HCT116 (cell line): ENCODE measurements at regions not wholly inside any gene's neighbourhood (a gene's known extent, or its start where the extent isn't known, plus 50 kb on each side); places are given as distances from the start of the nearest gene placed in this dataset.

ENCODE experiments used
- ATAC-seq: fragments of 200-7000 bp; cut with Tn5 transposase; 2 replicates; pipeline ENCODE4 v1.9.1; 2020; ENCODE audit warnings: mild to moderate bottlenecking, moderate library complexity
- BruUV-seq: library from RNA; stranded (reverse); fragments of 400-500 nt; replicated peaks from 2 replicates; lab custom pipeline; 2021; lab: Mats Ljungman, UMichigan
- CTCF ChIA-PET: fragments of 300-600 bp; sonication (Branson Sonifier 250); formaldehyde crosslinking; loops from one replicate; lab custom pipeline; 2021; ENCODE audit warnings: antibody characterized with exemption; lab: Charles Lee
- POLR2A ChIA-PET: fragments of 300-600, 350-600 bp; sonication (Branson Sonifier 250); formaldehyde crosslinking; loops from one replicate; lab custom pipeline; 2021; ENCODE audit warnings: antibody characterized with exemption; lab: Charles Lee
- RAD21 ChIA-PET, 2 experiments: fragments of 300-600 bp; sonication (Branson Sonifier 250); formaldehyde crosslinking; loops; one replicate each; lab custom pipeline; 2023; ENCODE audit warnings: low total read pairs in 2 of 2; ENCODE audit not compliant: uncharacterized antibody in 2 of 2, unreplicated experiment in 2 of 2, low non-redundant PET in 1 of 2; lab: Charles Lee
- DNase-seq: peaks from one replicate; pipeline ENCODE4 v3.0.0-alpha.2; 2010; ENCODE audit warnings: low read depth, low spot score
- H2AFZ ChIP-seq: fragments of 200-600 bp; shearing (Covaris generic), sonication (generic); 2 replicates; pipeline ENCODE4 v1.6.1; 2017; ENCODE audit warnings: low read depth, mixed run types, mixed read lengths, antibody characterized with exemption, low read length; ENCODE audit not compliant: poor library complexity, severe bottlenecking
- H3K27ac ChIP-seq: 2 replicates; pipeline ENCODE4 v1.5.1; 2012; ENCODE audit warnings: low read depth, low read length
- H3K27me3 ChIP-seq: fragments of 200-600 bp; sonication (generic); 2 replicates; pipeline ENCODE4 v1.6.1; 2016; ENCODE audit warnings: mixed run types, low read length, mixed read lengths; ENCODE audit not compliant: insufficient read depth
- H3K36me3 ChIP-seq, 2 experiments: fragments of 200-500 bp in 1 of 2; fragments of 200-600 bp in 1 of 2; sonication (Bioruptor generic) in 1 of 2; sonication (generic) in 1 of 2; 2 replicates each; pipeline versions ENCODE4 v1.5.1 to v1.6.1; 2014 to 2016; ENCODE audit warnings: low read length in 2 of 2, inconsistent platforms in 1 of 2, mixed read lengths in 1 of 2, mixed run types in 1 of 2; ENCODE audit not compliant: insufficient read depth in 2 of 2, control insufficient read depth in 1 of 2
- H3K4me1 ChIP-seq, 2 experiments: fragments of 200-600 bp in 1 of 2; sonication (generic) in 1 of 2; 2 replicates each; pipeline versions ENCODE4 v1.5.1 to v1.6.1; 2012 to 2017; ENCODE audit warnings: low read length in 2 of 2, inconsistent platforms in 1 of 2, mild to moderate bottlenecking in 1 of 2, mixed read lengths in 1 of 2, mixed run types in 1 of 2, moderate library complexity in 1 of 2; ENCODE audit not compliant: insufficient read depth in 2 of 2, control insufficient read depth in 1 of 2
- H3K4me2 ChIP-seq: fragments of 200-600 bp; sonication (generic); 2 replicates; pipeline ENCODE4 v1.6.1; 2017; ENCODE audit warnings: mixed run types, low read length, mixed read lengths
- H3K4me3 ChIP-seq, 2 experiments: fragments of 200-600 bp in 1 of 2; sonication (generic) in 1 of 2; replicated peaks in 1 of 2; 2 replicates each; pipeline ENCODE4 v1.5.1; 2011 to 2016; ENCODE audit warnings: low read length in 2 of 2, control low read depth in 1 of 2, low read depth in 1 of 2, mild to moderate bottlenecking in 1 of 2, mixed read lengths in 1 of 2, mixed run types in 1 of 2
- H3K79me2 ChIP-seq: fragments of 200-600 bp; sonication (generic); 2 replicates; pipeline ENCODE4 v1.6.1; 2017; ENCODE audit warnings: mild to moderate bottlenecking, mixed run types, low read length, moderate library complexity, mixed read lengths; ENCODE audit not compliant: insufficient read depth
- H3K9ac ChIP-seq: fragments of 200-600 bp; sonication (generic); 2 replicates; pipeline ENCODE4 v1.6.1; 2016; ENCODE audit warnings: low read length, mixed read lengths
- H3K9me2 ChIP-seq: fragments of 200-600 bp; sonication (generic), shearing (Covaris generic); 2 replicates; pipeline ENCODE4 v1.6.1; 2017; ENCODE audit warnings: mixed run types, mild to moderate bottlenecking, moderate library complexity; ENCODE audit not compliant: insufficient read depth
- H3K9me3 ChIP-seq, 2 experiments: fragments of 200-500 bp in 1 of 2; fragments of 200-600 bp in 1 of 2; sonication (Bioruptor generic) in 1 of 2; sonication (generic) in 1 of 2; 2 replicates each; pipeline ENCODE4 v1.6.1; 2014 to 2017; ENCODE audit warnings: low read length in 2 of 2, mixed read lengths in 2 of 2, inconsistent platforms in 1 of 2, low read depth in 1 of 2, mild to moderate bottlenecking in 1 of 2, mixed run types in 1 of 2, moderate library complexity in 1 of 2; ENCODE audit not compliant: control insufficient read depth in 1 of 2, insufficient read depth in 1 of 2
- H4K20me1 ChIP-seq: fragments of 200-600 bp; sonication (generic), shearing (Covaris generic); 2 replicates; pipeline ENCODE4 v1.6.1; 2017; ENCODE audit warnings: mixed run types, mild to moderate bottlenecking, moderate library complexity; ENCODE audit not compliant: insufficient read depth
- CBX3 ChIP-seq: IDR thresholded peaks from 2 replicates; pipeline ENCODE4 v1.6.1; 2012; ENCODE audit warnings: low read depth
- EZH2 ChIP-seq: fragments of 200-600 bp; sonication (generic); IDR thresholded peaks from 2 replicates; pipeline ENCODE4 v1.6.1; 2017; ENCODE audit warnings: antibody characterized with exemption, mixed run types
- EZH2phosphoT487 ChIP-seq: fragments of 200-600 bp; IDR thresholded peaks from 2 replicates; pipeline ENCODE4 v1.6.1; 2018; ENCODE audit warnings: antibody characterized with exemption, borderline replicate concordance
- FOSL1 ChIP-seq: IDR thresholded peaks from 2 replicates; pipeline ENCODE4 v1.6.1; 2012; ENCODE audit warnings: low read depth
- POLR2A ChIP-seq: IDR thresholded peaks from 2 replicates; pipeline ENCODE4 v1.7.0; 2011; ENCODE audit warnings: borderline replicate concordance; ENCODE audit not compliant: insufficient read depth, insufficient read length; ENCODE audit errors: extremely low read depth
- TCF7L2 ChIP-seq: IDR thresholded peaks from 2 replicates; pipeline ENCODE4 v1.7.0; 2011; ENCODE audit warnings: borderline replicate concordance, inconsistent platforms; ENCODE audit not compliant: insufficient read depth, insufficient read length; ENCODE audit errors: extremely low read depth
- ZNF274 ChIP-seq: fragments of 200-500 bp; sonication (Bioruptor generic); IDR thresholded peaks from 2 replicates; pipeline ENCODE4 v1.6.1; 2014; ENCODE audit warnings: mild to moderate bottlenecking, low read depth, low read length, inconsistent platforms
- intact Hi-C: fragments of 100-400 bp; cut with micrococcal nuclease; formaldehyde crosslinking; loops from 2 replicates; pipeline ENCODE4 v1.10.0; 2022
- TF ChIP-seq, protein P1 (sequence below): IDR thresholded peaks from 2 replicates; pipeline ENCODE4 v1.6.1; 2012; ENCODE audit warnings: low read depth
- TF ChIP-seq, protein P2 (sequence below): IDR thresholded peaks from 2 replicates; pipeline ENCODE4 v1.6.1; 2012

DNA sequence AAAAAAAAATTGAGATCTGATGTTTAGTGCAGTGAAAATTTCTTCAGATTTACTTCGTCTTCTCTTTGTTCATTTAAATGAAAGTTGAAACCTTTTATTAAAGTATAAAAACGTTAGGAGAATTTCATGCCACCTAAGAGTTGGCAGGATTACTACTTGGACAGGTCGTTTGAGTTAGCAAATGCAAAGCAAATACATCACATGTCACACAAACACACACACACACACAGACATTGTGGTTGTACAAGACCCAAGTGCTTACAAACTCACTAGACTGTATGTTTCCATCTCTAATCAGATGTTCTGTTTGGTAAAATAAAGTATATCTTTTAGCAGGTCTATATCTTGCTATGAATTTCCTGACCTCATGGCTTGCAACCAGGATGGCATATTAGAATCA is 185.6 kb upstream of the COX10 start:
- RAD21 ChIA-PET, result no interaction called here
- ATAC-seq, result no peak
- Histone ChIP-seq H4K20me1 (no peaks in the 10 kb centered on the region), H3K27me3 (0 out of 2 replicates have a peak, but pooled peaks cover 8% of the 10 kb centered on the region), H3K9me3 (no peaks in the 10 kb centered on the region), H3K9ac (no peak overlapping the region), H3K9me2 (no peaks in the 10 kb centered on the region), H3K4me2 (no peak overlapping the region)
- DNase-seq, result no peak
- TF ChIP-seq POLR2A (no peak), FOSL1 (no peak), CBX3 (no peak), ZNF274 (no peak), TCF7L2 (no peak), EZH2 (no peak), EZH2phosphoT487 (no peak)
- TF ChIP-seq, protein P1, sequence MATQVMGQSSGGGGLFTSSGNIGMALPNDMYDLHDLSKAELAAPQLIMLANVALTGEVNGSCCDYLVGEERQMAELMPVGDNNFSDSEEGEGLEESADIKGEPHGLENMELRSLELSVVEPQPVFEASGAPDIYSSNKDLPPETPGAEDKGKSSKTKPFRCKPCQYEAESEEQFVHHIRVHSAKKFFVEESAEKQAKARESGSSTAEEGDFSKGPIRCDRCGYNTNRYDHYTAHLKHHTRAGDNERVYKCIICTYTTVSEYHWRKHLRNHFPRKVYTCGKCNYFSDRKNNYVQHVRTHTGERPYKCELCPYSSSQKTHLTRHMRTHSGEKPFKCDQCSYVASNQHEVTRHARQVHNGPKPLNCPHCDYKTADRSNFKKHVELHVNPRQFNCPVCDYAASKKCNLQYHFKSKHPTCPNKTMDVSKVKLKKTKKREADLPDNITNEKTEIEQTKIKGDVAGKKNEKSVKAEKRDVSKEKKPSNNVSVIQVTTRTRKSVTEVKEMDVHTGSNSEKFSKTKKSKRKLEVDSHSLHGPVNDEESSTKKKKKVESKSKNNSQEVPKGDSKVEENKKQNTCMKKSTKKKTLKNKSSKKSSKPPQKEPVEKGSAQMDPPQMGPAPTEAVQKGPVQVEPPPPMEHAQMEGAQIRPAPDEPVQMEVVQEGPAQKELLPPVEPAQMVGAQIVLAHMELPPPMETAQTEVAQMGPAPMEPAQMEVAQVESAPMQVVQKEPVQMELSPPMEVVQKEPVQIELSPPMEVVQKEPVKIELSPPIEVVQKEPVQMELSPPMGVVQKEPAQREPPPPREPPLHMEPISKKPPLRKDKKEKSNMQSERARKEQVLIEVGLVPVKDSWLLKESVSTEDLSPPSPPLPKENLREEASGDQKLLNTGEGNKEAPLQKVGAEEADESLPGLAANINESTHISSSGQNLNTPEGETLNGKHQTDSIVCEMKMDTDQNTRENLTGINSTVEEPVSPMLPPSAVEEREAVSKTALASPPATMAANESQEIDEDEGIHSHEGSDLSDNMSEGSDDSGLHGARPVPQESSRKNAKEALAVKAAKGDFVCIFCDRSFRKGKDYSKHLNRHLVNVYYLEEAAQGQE, result no peak
- TF ChIP-seq, protein P2, sequence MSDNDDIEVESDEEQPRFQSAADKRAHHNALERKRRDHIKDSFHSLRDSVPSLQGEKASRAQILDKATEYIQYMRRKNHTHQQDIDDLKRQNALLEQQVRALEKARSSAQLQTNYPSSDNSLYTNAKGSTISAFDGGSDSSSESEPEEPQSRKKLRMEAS, result no peak
- TF ChIP-seq, all 23 proteins: peak for 0
- CTCF ChIA-PET, result no interaction called here
- no TSS peak for BruUV-seq
- no peak overlapping the region for H3K4me3 ChIP-seq
- no peaks in the 10 kb centered on the region for H3K36me3 ChIP-seq
- no peak overlapping the region for H3K27ac ChIP-seq
- intact Hi-C loops, result no loop called here
- POLR2A ChIA-PET, result no interaction called here
- no peaks in the 10 kb centered on the region for H3K4me1 ChIP-seq
- no peaks in the 10 kb centered on the region for H3K79me2 ChIP-seq
- no peak overlapping the region for H2AFZ ChIP-seq
